UCSD-AML1 (cell line): ENCODE measurements at regions not wholly inside any gene's neighbourhood (a gene's known extent, or its start where the extent isn't known, plus 50 kb on each side); places are given as distances from the start of the nearest gene placed in this dataset.

Source experiments
- DNase-seq: peaks from one replicate; lab custom pipeline; 2025; ENCODE audit not compliant: unreplicated experiment; lab: John Stamatoyannopoulos, UW

DNA sequence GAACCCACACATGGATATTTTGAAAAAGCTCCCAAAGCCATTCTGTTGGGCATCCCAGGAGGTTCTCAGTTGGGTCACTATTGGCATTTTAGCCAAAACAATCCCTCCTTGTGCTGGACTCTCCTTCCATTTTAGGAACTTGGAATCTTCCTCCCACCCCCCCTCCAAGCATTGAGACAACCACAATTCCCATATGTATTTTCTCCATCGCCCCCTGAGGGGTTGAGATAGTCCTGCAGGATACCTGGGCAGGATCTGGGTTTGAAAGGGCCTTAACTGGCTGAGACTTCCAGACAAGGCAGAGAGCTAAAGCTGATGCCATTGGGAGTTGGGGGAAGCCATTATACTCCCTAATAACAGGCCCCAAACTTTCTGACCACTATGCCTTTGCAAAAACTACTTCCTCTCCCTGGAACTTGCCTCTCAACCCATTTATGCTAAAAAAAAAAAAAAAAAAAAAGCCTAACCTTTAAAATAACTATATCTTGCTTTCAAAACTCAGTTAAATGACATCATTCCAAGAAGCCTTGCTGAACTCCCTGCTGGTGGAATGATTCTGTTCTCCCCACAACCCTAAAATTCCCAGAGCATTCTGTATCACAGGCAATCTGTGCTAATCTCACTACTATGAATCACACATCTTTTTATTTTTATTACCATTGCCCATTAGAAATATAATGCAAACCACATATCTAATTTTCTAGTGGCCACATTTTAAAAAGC, 77.5 kb upstream of the PDE1C start:
- no peak for DNase-seq

DNA sequence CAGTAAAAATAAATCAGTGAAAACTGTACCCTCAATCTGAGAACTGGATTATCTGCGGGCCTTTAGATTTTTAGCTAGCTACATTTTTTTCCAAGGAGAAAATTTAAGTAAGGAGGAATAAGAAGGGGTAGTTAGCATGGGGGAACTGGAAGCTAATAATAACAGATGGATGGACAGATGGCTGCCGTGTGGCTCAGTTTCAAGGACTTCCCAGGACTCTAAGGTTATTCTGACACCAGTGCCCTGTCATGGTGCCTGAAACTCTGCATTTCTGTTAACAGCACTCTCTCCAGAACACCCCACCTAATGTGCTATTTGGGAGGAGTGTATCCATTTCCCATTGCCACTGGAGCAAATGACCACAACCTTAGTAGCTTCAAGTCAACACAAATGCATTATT, 75.7 kb upstream of the PDE1C start:
- DNase-seq, result no peak

GRCh38 chr7:32144676-32145075, 74.5 kb upstream of the PDE1C start:
- DNase-seq, result no peak

GRCh38 chr7:32143301-32143700, 73.1 kb upstream of the PDE1C start:
- no peak for DNase-seq

DNA sequence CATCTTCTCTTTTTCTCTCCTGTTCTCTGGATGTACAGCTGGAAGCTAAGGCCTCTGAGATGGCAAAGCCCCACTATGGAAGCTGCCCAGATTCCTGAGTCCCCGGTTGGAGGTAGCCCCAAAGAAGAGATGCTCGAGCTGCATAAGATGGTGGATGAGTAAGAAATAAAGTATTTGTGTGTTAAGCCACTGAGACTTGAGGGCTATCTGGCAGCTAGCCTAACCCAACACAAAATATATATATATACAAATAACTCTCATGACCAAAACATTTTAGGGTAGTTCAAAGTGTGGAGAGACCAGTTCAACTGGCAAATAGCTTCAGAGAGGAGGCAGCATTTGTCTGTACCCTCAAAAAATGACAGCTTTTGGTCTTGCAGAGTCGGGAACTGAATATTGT, 72.4 kb upstream of the PDE1C start:
- DNase-seq, result no peak

DNA sequence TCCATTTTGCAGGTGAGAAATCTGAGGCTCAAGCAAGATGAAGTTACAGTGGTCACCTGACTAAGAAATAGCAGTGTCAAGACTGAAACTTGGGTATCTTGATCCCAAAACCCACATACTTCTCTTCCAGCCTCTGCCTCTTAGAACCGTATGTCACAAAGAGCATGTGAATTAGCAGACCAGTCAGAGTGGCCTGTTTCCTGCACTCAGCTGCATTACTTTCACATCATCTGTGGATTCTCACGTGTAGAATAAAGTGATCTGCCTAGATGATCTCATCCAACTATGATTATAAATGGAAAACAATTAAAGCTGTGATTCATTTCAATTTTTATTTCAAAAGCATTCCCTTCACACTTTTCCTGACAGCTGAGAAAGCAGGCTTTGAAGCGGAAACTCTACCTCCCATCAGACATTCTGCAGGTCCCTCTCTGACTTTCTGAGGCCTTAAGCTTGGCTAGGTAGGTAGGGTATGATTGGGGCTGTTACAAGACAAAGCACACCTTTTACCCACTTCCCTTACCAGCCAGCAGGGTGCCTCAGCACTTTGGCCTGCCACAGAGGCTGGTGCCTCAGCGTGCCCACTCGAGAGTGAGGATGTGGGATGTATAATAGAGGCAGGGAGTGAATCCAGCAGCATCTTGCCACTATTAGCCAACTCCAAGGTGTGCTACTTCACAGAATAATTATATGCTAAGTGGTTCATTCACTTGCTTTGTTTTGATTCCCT, 70.2 kb upstream of the PDE1C start:
- DNase-seq, result no peak

GRCh38 chr7:32137059-32137458, 66.9 kb upstream of the PDE1C start:
- no peak for DNase-seq

DNA sequence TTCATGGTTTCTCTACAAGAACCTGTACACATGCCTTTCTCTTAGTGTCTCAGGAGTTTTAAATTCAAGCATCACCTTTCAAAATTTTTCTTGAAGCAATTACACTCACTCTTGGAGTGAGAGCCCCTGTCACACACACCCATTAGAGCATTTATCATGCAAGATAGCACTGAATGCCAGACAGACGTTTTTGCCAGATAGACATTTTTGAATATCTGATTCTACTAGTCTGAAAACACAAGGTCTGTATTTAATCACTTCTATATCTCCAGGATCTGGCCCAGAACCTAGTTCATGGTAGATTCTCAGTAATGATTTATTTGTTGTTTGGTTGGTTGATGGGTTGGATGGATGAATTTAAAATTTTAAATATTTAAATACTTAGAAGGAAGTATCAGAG, 60.9 kb upstream of the PDE1C start:
- no peak for DNase-seq

- DNase-seq, result no peak
These were observed 56.6 kb upstream of the PDE1C start for GRCh38 chr7:32126843-32127242.
